ENCODE measurements at regions not wholly inside any gene's neighbourhood (a gene's known extent, or its start where the extent isn't known, plus 50 kb on each side); places are given as distances from the start of the nearest gene placed in this dataset.
"Not testable (repeated sequence)": the region's sequence is repeated elsewhere in the genome, so short reads cannot be mapped to it uniquely, and the experiment has no call there.

- DNase-seq, result no peak
Observed at GRCh38 chr13:44312131-44312530, 61.5 kb upstream of the SERP2 start.

GRCh38 chr13:44312834-44313551, 60.6 kb upstream of the SERP2 start:
- DNase-seq, result no peak

GRCh38 chr13:44313674-44314073, 60.0 kb upstream of the SERP2 start:
- no peak for DNase-seq

GRCh38 chr13:44314160-44314559, 59.5 kb upstream of the SERP2 start:
- DNase-seq, result not testable (repeated sequence)

GRCh38 chr13:44317752-44318151, 55.9 kb upstream of the SERP2 start:
- no peak for DNase-seq

- DNase-seq, result no peak
Observed at GRCh38 chr13:44318161-44318560, 55.5 kb upstream of the SERP2 start.

GRCh38 chr13:44320611-44321010, 53.0 kb upstream of the SERP2 start:
- DNase-seq, result no peak

- no peak for DNase-seq
Observed at GRCh38 chr13:44321961-44322360, 51.7 kb upstream of the SERP2 start.

- DNase-seq, result no peak
Observed at GRCh38 chr13:44322928-44323327, 50.7 kb upstream of the SERP2 start.

- DNase-seq, result no peak
Observed at GRCh38 chr13:44323754-44324153, 49.9 kb upstream of the SERP2 start.

Data from stimulated activated naive CD4-positive, alpha-beta T cell treated with Interleukin-2 at 50 U/mL for 16 hours (primary cell).